ENCODE measurements at regions not wholly inside any gene's neighbourhood (a gene's known extent, or its start where the extent isn't known, plus 50 kb on each side); places are given as distances from the start of the nearest gene placed in this dataset.

GRCh38 chr2:66729416-66730330 is 294.7 kb downstream of the MEIS1 start:
- no peak for DNase-seq

GRCh38 chr2:66730441-66730840 is 295.5 kb downstream of the MEIS1 start:
- DNase-seq = no peak

- no peak for DNase-seq
Observed at GRCh38 chr2:66733364-66733999, 298.6 kb downstream of the MEIS1 start.

- DNase-seq = peak in 2 of 3 donors; percentile 13 to 27
Observed at GRCh38 chr2:66748939-66749338, 314.0 kb downstream of the MEIS1 start.

- DNase-seq = no peak
Observed at GRCh38 chr2:66749566-66749965, 314.6 kb downstream of the MEIS1 start.

GRCh38 chr2:66753257-66753656 is 318.3 kb downstream of the MEIS1 start:
- DNase-seq = no peak

GRCh38 chr2:66753660-66754059 is 318.7 kb downstream of the MEIS1 start:
- no peak for DNase-seq

- DNase-seq = no peak
Observed at GRCh38 chr2:66755974-66756373, 321.0 kb downstream of the MEIS1 start.

GRCh38 chr2:66761826-66762225 is 326.9 kb downstream of the MEIS1 start:
- no peak for DNase-seq

- no peak for DNase-seq
Observed at GRCh38 chr2:66762761-66763160, 327.8 kb downstream of the MEIS1 start.

GRCh38 chr2:66766582-66766981 is 331.7 kb downstream of the MEIS1 start:
- DNase-seq = no peak

- no peak for DNase-seq
Observed at GRCh38 chr2:66771359-66771976, 336.5 kb downstream of the MEIS1 start.

- DNase-seq = no peak
Observed at GRCh38 chr2:66772618-66773017, 337.7 kb downstream of the MEIS1 start.

- no peak for DNase-seq
Observed at GRCh38 chr2:66775730-66776422, 341.0 kb downstream of the MEIS1 start.

GRCh38 chr2:66781804-66782203 is 346.9 kb downstream of the MEIS1 start:
- no peak for DNase-seq

GRCh38 chr2:66782780-66783361 is 347.9 kb downstream of the MEIS1 start:
- no peak for DNase-seq

GRCh38 chr2:66789741-66790140 is 354.8 kb downstream of the MEIS1 start:
- no peak for DNase-seq

GRCh38 chr2:66790651-66791181 is 355.8 kb downstream of the MEIS1 start:
- DNase-seq = no peak

GRCh38 chr2:66794070-66794469 is 359.1 kb downstream of the MEIS1 start:
- DNase-seq = no peak

- DNase-seq = no peak
Observed at GRCh38 chr2:66794551-66794950, 359.6 kb downstream of the MEIS1 start.

- DNase-seq = no peak
Observed at GRCh38 chr2:66802877-66803276, 368.0 kb downstream of the MEIS1 start.

- DNase-seq = no peak
Observed at GRCh38 chr2:66803726-66804125, 368.8 kb downstream of the MEIS1 start.

Data from suppressor macrophage treated with lipopolysaccharide for 1 hour (primary cell).